ENCODE measurements at regions not wholly inside any gene's neighbourhood (a gene's known extent, or its start where the extent isn't known, plus 50 kb on each side); places are given as distances from the start of the nearest gene placed in this dataset.
"Not testable (repeated sequence)": the region's sequence is repeated elsewhere in the genome, so short reads cannot be mapped to it uniquely, and the experiment has no call there.

GRCh38 chr17:27203241-27203640 is 90.7 kb upstream of the WSB1 start:
- no peak for DNase-seq (ENCODE audit: low read depth in 2 of 2)

- DNase-seq (ENCODE audit: low read depth in 2 of 2): no peak
Observed at GRCh38 chr17:27206447-27206846, 87.5 kb upstream of the WSB1 start.

GRCh38 chr17:27207073-27207513 is 86.8 kb upstream of the WSB1 start:
- peak in 1 of 2 donors; percentile 68 for DNase-seq (ENCODE audit: low read depth in 2 of 2)

- DNase-seq (ENCODE audit: low read depth in 2 of 2): not testable (repeated sequence)
Observed at GRCh38 chr17:27208370-27208769, 85.5 kb upstream of the WSB1 start.

GRCh38 chr17:27209316-27209715 is 84.6 kb upstream of the WSB1 start:
- no peak for DNase-seq (ENCODE audit: low read depth in 2 of 2)

GRCh38 chr17:27210809-27211208 is 83.1 kb upstream of the WSB1 start:
- DNase-seq (ENCODE audit: low read depth in 2 of 2): not testable (repeated sequence)

GRCh38 chr17:27216836-27217235 is 77.1 kb upstream of the WSB1 start:
- no peak for DNase-seq (ENCODE audit: low read depth in 2 of 2)

GRCh38 chr17:27217631-27218030 is 76.3 kb upstream of the WSB1 start:
- no peak for DNase-seq (ENCODE audit: low read depth in 2 of 2)

GRCh38 chr17:27218041-27218440 is 75.9 kb upstream of the WSB1 start:
- DNase-seq (ENCODE audit: low read depth in 2 of 2): no peak

GRCh38 chr17:27218719-27219488 is 75.0 kb upstream of the WSB1 start:
- DNase-seq (ENCODE audit: low read depth in 2 of 2): no peak

GRCh38 chr17:27222515-27222914 is 71.4 kb upstream of the WSB1 start:
- DNase-seq (ENCODE audit: low read depth in 2 of 2): no peak

- DNase-seq (ENCODE audit: low read depth in 2 of 2): peak in 1 of 2 donors; percentile 69
Observed at GRCh38 chr17:27224526-27225315, 69.2 kb upstream of the WSB1 start.

- peak; percentile 40 to 74 for DNase-seq (ENCODE audit: low read depth in 2 of 2)
Observed at GRCh38 chr17:27226611-27227230, 67.2 kb upstream of the WSB1 start.

GRCh38 chr17:27230996-27231395 is 62.9 kb upstream of the WSB1 start:
- DNase-seq (ENCODE audit: low read depth in 2 of 2): no peak

- DNase-seq (ENCODE audit: low read depth in 2 of 2): no peak
Observed at GRCh38 chr17:27232328-27232727, 61.6 kb upstream of the WSB1 start.

GRCh38 chr17:27233059-27233458 is 60.9 kb upstream of the WSB1 start:
- DNase-seq (ENCODE audit: low read depth in 2 of 2): no peak

GRCh38 chr17:27233776-27234175 is 60.1 kb upstream of the WSB1 start:
- DNase-seq (ENCODE audit: low read depth in 2 of 2): no peak

- DNase-seq (ENCODE audit: low read depth in 2 of 2): peak; percentile 80 to 83
Observed at GRCh38 chr17:27236717-27237315, 57.1 kb upstream of the WSB1 start.

- DNase-seq (ENCODE audit: low read depth in 2 of 2): no peak
Observed at GRCh38 chr17:27237890-27238289, 56.0 kb upstream of the WSB1 start.

GRCh38 chr17:27239046-27239445 is 54.9 kb upstream of the WSB1 start:
- DNase-seq (ENCODE audit: low read depth in 2 of 2): no peak

GRCh38 chr17:27239584-27239983 is 54.3 kb upstream of the WSB1 start:
- DNase-seq (ENCODE audit: low read depth in 2 of 2): no peak

Data from lung microvascular endothelial cell (primary cell).